Brain microvascular endothelial cell (primary cell): ENCODE measurements at regions not wholly inside any gene's neighbourhood (a gene's known extent, or its start where the extent isn't known, plus 50 kb on each side); places are given as distances from the start of the nearest gene placed in this dataset.

ENCODE experiments used
- DNase-seq: peaks from one replicate; pipeline ENCODE4 v3.0.0-alpha.2; 2020
- H3K27ac ChIP-seq: fragments of 250-450 bp; sonication (Bioruptor Pico); 2 replicates; pipeline ENCODE4 v1.5.1; 2020; ENCODE audit warnings: mild to moderate bottlenecking, moderate library complexity
- H3K27me3 ChIP-seq: fragments of 250-450 bp; sonication (Bioruptor Pico); replicated peaks from 2 replicates; pipeline ENCODE4 v1.5.1; 2020; ENCODE audit warnings: mild to moderate bottlenecking
- H3K36me3 ChIP-seq: fragments of 250-450 bp; sonication (Bioruptor Pico); replicated peaks from 2 replicates; pipeline ENCODE4 v1.5.1; 2020; ENCODE audit warnings: mild to moderate bottlenecking
- H3K4me3 ChIP-seq: 2 replicates; pipeline ENCODE4 v1.5.1; 2011; ENCODE audit warnings: low read depth, mild to moderate bottlenecking, control low read depth, low read length, moderate library complexity
- CTCF ChIP-seq: IDR thresholded peaks from 2 replicates; pipeline ENCODE4 v1.5.1; 2011; ENCODE audit warnings: low read depth, mild to moderate bottlenecking, moderate library complexity, low read length, control low read depth, inconsistent platforms; ENCODE audit errors: missing control alignments
- in situ Hi-C: cut with HindIII; loops from 2 replicates; pipeline ENCODE4 v1.10.0; 2017; ENCODE audit warnings: low sequenced_read_pairs, low pct_ligation_motif_present

DNA sequence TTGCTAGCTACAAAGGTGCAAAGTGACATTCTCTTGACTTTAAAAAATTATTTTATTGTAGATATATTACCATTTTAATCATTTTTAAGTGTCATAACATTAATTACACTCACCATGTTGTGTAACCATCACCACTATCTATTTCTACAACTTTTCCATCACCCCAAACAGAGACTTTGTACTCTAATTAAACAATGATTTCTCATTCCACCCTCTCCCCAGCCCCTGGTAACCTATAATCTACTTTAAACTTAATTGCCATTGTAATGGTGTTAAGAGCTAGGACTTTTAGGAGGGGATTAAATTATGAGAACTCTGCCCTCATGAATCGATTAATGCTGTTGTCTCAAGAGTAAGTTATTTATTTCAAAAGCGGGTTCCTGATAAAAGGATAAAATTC lies 352.9 kb upstream of the SEL1L start:
- no peak for DNase-seq
- Histone ChIP-seq H3K4me3 (no peak overlapping the region), H3K36me3 (no peaks in the 10 kb centered on the region), H3K27me3 (no peaks in the 10 kb centered on the region), H3K27ac (no peak overlapping the region)
- no peak for TF ChIP-seq CTCF
- in situ Hi-C loops = no loop called here

- in situ Hi-C loops = no loop called here
- H3K4me3 ChIP-seq = no peak overlapping the region
- H3K27me3 ChIP-seq = no peaks in the 10 kb centered on the region
- DNase-seq = no peak
- TF ChIP-seq CTCF = no peak
- H3K36me3 ChIP-seq = no peaks in the 10 kb centered on the region
- no peak overlapping the region for H3K27ac ChIP-seq
Measured at GRCh38 chr14:81889529-81889928, 355.9 kb upstream of the SEL1L start.

DNA sequence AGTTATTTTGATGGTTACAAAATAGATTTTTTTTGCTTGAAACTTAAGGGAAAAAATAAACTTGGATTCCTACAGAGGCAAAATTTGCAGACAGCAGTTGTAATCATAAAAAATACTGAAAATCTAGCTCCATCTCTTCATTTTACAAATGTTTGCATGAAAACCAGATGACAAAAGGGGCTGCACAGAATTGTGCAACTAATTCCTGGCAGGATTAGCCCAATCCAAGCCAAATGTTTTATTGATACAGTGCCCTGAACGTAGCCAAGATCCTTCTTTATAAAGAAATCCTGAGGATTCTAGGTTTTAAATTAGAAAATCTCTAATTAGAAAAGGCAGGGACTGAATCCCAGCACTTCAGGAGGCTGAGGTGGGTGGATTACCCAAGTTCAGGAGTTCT lies 356.4 kb upstream of the SEL1L start:
- Histone ChIP-seq H3K4me3 (no peak overlapping the region), H3K27me3 (no peaks in the 10 kb centered on the region), H3K36me3 (no peaks in the 10 kb centered on the region), H3K27ac (no peak overlapping the region)
- no peak for DNase-seq
- no peak for TF ChIP-seq CTCF
- in situ Hi-C loops = no loop called here

GRCh38 chr14:81903477-81903876 lies 369.8 kb upstream of the SEL1L start:
- no peak for DNase-seq
- no peak overlapping the region for H3K27ac ChIP-seq
- no peaks in the 10 kb centered on the region for H3K27me3 ChIP-seq
- TF ChIP-seq CTCF = no peak
- no peaks in the 10 kb centered on the region for H3K36me3 ChIP-seq
- in situ Hi-C loops = no loop called here
- no peak overlapping the region for H3K4me3 ChIP-seq

DNA sequence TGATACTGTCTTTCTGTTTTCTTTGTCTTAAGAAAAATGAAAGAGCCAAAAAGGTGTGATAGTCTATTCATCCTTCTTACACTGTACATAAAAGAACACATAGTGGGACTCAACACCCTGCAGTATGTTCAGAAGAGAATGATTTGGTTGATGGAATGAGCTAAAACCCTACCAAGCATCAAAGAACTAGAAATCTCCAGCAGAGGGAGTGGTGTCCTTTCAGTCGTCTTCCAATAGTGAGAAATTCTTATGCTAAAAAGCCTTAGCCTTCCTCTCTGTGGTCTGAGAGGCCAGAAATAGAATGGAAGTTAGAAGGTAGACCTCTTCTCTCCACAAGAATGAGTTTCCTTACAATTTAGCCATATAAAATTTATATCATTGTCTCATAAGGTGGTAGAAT lies 393.4 kb upstream of the SEL1L start:
- H3K27ac ChIP-seq = no peak overlapping the region
- H3K36me3 ChIP-seq = no peaks in the 10 kb centered on the region
- in situ Hi-C loops = no loop called here
- no peaks in the 10 kb centered on the region for H3K27me3 ChIP-seq
- DNase-seq = no peak
- H3K4me3 ChIP-seq = no peak overlapping the region
- no peak for TF ChIP-seq CTCF

DNA sequence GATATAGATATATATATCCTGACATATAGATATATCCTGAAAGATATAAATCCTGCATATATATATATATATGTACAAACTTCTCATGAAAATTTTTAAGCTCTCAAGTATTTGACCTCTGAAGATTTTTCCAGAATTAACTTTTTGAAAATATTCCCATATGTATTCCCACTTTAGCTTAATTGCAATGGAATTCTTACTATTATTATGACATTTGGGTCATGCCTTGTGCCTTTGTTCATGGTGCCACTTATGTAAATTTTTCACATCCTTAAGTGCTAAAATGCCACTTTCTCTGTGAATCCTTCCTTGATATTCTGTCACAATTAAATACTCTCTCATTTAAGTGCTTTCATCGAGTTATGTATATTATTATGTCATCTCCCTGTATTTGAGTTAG lies 398.2 kb upstream of the SEL1L start:
- in situ Hi-C loops = no loop called here

More for the DNA sequence above, 398.2 kb upstream of the SEL1L start:
- no peaks in the 10 kb centered on the region for H3K27me3 ChIP-seq
- no peak overlapping the region for H3K4me3 ChIP-seq
- no peak overlapping the region for H3K27ac ChIP-seq
- no peaks in the 10 kb centered on the region for H3K36me3 ChIP-seq
- no peak for DNase-seq
- TF ChIP-seq CTCF = no peak
